OCI-LY1 (cell line): ENCODE measurements at regions not wholly inside any gene's neighbourhood (a gene's known extent, or its start where the extent isn't known, plus 50 kb on each side); places are given as distances from the start of the nearest gene placed in this dataset.

Source experiments
- CTCF ChIP-seq: fragments of 200-600 bp; sonication (generic), shearing (Covaris generic); IDR thresholded peaks from 2 replicates; pipeline ENCODE4 v1.5.1; 2017; ENCODE audit warnings: mild to moderate bottlenecking, antibody characterized with exemption, low read length, moderate library complexity, mixed read lengths
- EZH2 ChIP-seq: fragments of 200-600 bp; sonication (generic), shearing (Covaris generic); IDR thresholded peaks from 2 replicates; pipeline ENCODE4 v1.8.0; 2017; ENCODE audit warnings: borderline replicate concordance, mixed run types, mild to moderate bottlenecking, antibody characterized with exemption, low read length, moderate library complexity, mixed read lengths

DNA sequence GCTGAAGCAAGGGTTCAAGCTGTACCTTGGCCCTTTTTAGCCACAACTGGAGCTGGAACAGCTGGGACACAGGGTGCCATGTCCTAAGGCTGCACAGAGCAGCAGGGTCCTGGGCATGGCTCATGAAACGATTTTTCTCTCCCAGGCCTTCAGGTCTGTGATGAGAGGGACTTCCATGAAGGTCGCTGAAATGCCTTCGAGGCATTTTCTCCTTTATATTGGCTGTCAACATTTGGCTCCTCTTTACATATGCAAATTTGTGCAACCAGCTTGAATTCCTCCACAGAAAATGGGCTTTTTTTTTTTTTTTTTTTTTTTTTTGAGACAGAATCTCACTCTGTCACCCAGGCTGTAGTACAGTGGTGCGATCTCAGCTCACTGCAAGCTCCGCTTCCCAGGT is 430.8 kb downstream of the PCDH11X start:
- no peak for TF ChIP-seq EZH2
- TF ChIP-seq CTCF: no peak
